ENCODE measurements at regions not wholly inside any gene's neighbourhood (a gene's known extent, or its start where the extent isn't known, plus 50 kb on each side); places are given as distances from the start of the nearest gene placed in this dataset.

GRCh38 chr2:7116511-7116910 is 199.3 kb downstream of the RNF144A start:
- H3K4me3 ChIP-seq (ENCODE audit: low read depth, low read length), result no peak overlapping the region
- no peak for TF ChIP-seq MAX (IDR thresholded peaks at IDR 0.05; ENCODE audit: low read depth, low read length)
- TF ChIP-seq CTCF (IDR thresholded peaks at IDR 0.05; ENCODE audit: low read depth, low read length), result no peak
- no peak for TF ChIP-seq POLR2A (IDR thresholded peaks at IDR 0.05; ENCODE audit: extremely low read depth, insufficient read length)
- TF ChIP-seq MYC (IDR thresholded peaks at IDR 0.05; ENCODE audit: low read depth, low read length), result no peak
- DNase-seq (ENCODE audit: low read depth), result no peak

GRCh38 chr2:7117076-7117475 is 199.9 kb downstream of the RNF144A start:
- no peak for DNase-seq (ENCODE audit: low read depth)
- no peak overlapping the region for H3K4me3 ChIP-seq (ENCODE audit: low read depth, low read length)
- TF ChIP-seq CTCF (IDR thresholded peaks at IDR 0.05; ENCODE audit: low read depth, low read length), result no peak
- TF ChIP-seq POLR2A (IDR thresholded peaks at IDR 0.05; ENCODE audit: extremely low read depth, insufficient read length), result no peak
- TF ChIP-seq MAX (IDR thresholded peaks at IDR 0.05; ENCODE audit: low read depth, low read length), result no peak
- no peak for TF ChIP-seq MYC (IDR thresholded peaks at IDR 0.05; ENCODE audit: low read depth, low read length)

- DNase-seq (ENCODE audit: low read depth), result no peak
- TF ChIP-seq CTCF (IDR thresholded peaks at IDR 0.05; ENCODE audit: low read depth, low read length) (no peak), MAX (IDR thresholded peaks at IDR 0.05; ENCODE audit: low read depth, low read length) (no peak), POLR2A (IDR thresholded peaks at IDR 0.05; ENCODE audit: extremely low read depth, insufficient read length) (no peak), MYC (IDR thresholded peaks at IDR 0.05; ENCODE audit: low read depth, low read length) (no peak)
- no peak overlapping the region for H3K4me3 ChIP-seq (ENCODE audit: low read depth, low read length)
These were observed 201.5 kb downstream of the RNF144A start for GRCh38 chr2:7118606-7119131.

GRCh38 chr2:7119132-7119835 is 202.1 kb downstream of the RNF144A start:
- TF ChIP-seq MYC (IDR thresholded peaks at IDR 0.05; ENCODE audit: low read depth, low read length) (no peak), CTCF (IDR thresholded peaks at IDR 0.05; ENCODE audit: low read depth, low read length) (peak; percentile 65)
- DNase-seq (ENCODE audit: low read depth), result peak; percentile 46
- H3K4me3 ChIP-seq (ENCODE audit: low read depth, low read length), result no peak overlapping the region

- TF ChIP-seq MAX (IDR thresholded peaks at IDR 0.05; ENCODE audit: low read depth, low read length) (no peak), CTCF (IDR thresholded peaks at IDR 0.05; ENCODE audit: low read depth, low read length) (no peak), MYC (IDR thresholded peaks at IDR 0.05; ENCODE audit: low read depth, low read length) (no peak), POLR2A (IDR thresholded peaks at IDR 0.05; ENCODE audit: extremely low read depth, insufficient read length) (no peak)
- no peak for DNase-seq (ENCODE audit: low read depth)
- H3K4me3 ChIP-seq (ENCODE audit: low read depth, low read length), result no peak overlapping the region
These were observed 204.6 kb downstream of the RNF144A start for GRCh38 chr2:7121851-7122250.

Measured in NB4 (cell line).